ENCODE measurements at regions not wholly inside any gene's neighbourhood (a gene's known extent, or its start where the extent isn't known, plus 50 kb on each side); places are given as distances from the start of the nearest gene placed in this dataset.

- no peak for TF ChIP-seq ZSCAN18 (tag by site-specific recombination; IDR thresholded peaks at IDR 0.05)
- TF ChIP-seq INSM2 (tag by site-specific recombination; IDR thresholded peaks at IDR 0.05) = no peak
- no peak for TF ChIP-seq REST (tag by site-specific recombination; IDR thresholded peaks at IDR 0.05)
- no peak for TF ChIP-seq ZSCAN16 (tag by site-specific recombination; IDR thresholded peaks at IDR 0.05)
- TF ChIP-seq ZNF600 (tag by site-specific recombination; IDR thresholded peaks at IDR 0.05) = no peak
- TF ChIP-seq MYNN (tag by site-specific recombination; IDR thresholded peaks at IDR 0.05; ENCODE audit: borderline replicate concordance) = no peak
- TF ChIP-seq ZBTB20 (tag by site-specific recombination; IDR thresholded peaks at IDR 0.05) = no peak
- no peak for TF ChIP-seq HOXA7 (CRISPR knock-in tag; IDR thresholded peaks at IDR 0.05; ENCODE audit: borderline replicate concordance)
- no peak for TF ChIP-seq YY1 (tag by site-specific recombination; IDR thresholded peaks at IDR 0.05)
These were observed 1308.7 kb downstream of the REEP3 start (continued) for GRCh38 chr10:64829888-64830412.

- ChIA-PET CTCF (interaction anchor here (0.8 kb wide), 1 partner anchor 789 kb away, joined by 3 read pairs; no protein-coding TSS in a partner anchor), POLR2A (no interaction called here)
- no peak for TF ChIP-seq ZNF785 (tag by site-specific recombination; IDR thresholded peaks at IDR 0.05)
- no peak for TF ChIP-seq ZNF416 (tag by site-specific recombination; IDR thresholded peaks at IDR 0.05)
- TF ChIP-seq HOXD13 (CRISPR knock-in tag; IDR thresholded peaks at IDR 0.05; ENCODE audit: borderline replicate concordance) = no peak
- H3K27ac ChIP-seq (ENCODE audit: extremely low read depth, low read depth, low read length) = no peak overlapping the region
- no peak overlapping the region for H3K4me3 ChIP-seq (ENCODE audit: low read depth, low read length)
- H3K4me1 ChIP-seq (ENCODE audit: control insufficient read depth, insufficient read depth, low read length) = no peaks in the 10 kb centered on the region
- no peaks in the 10 kb centered on the region for H3K36me3 ChIP-seq (ENCODE audit: control insufficient read depth in 2 of 2, insufficient read depth in 1 of 2, low read length in 2 of 2)
- no peaks in the 10 kb centered on the region for H3K9me3 ChIP-seq (ENCODE audit: control insufficient read depth, insufficient read depth, low read depth, low read length)
These were observed 1309.7 kb downstream of the REEP3 start for GRCh38 chr10:64830869-64831268.

- ChIA-PET CTCF (no interaction called here), POLR2A (no interaction called here)
- Histone ChIP-seq H3K27ac (ENCODE audit: extremely low read depth, low read depth, low read length) (no peak overlapping the region), H3K4me1 (ENCODE audit: control insufficient read depth, insufficient read depth, low read length) (no peaks in the 10 kb centered on the region), H3K9me3 (ENCODE audit: control insufficient read depth, insufficient read depth, low read depth, low read length) (no peaks in the 10 kb centered on the region), H3K4me3 (ENCODE audit: low read depth, low read length) (no peak overlapping the region), H3K36me3 (ENCODE audit: control insufficient read depth in 2 of 2, insufficient read depth in 1 of 2, low read length in 2 of 2) (no peaks in the 10 kb centered on the region)
- no peak for TF ChIP-seq SP3 (tag by site-specific recombination; IDR thresholded peaks at IDR 0.05)
- TF ChIP-seq MEIS1 (CRISPR knock-in tag; IDR thresholded peaks at IDR 0.05; ENCODE audit: borderline replicate concordance) = no peak
- no peak for TF ChIP-seq ZNF112 (tag by site-specific recombination; IDR thresholded peaks at IDR 0.05)
- TF ChIP-seq ZNF664 (tag by site-specific recombination; IDR thresholded peaks at IDR 0.05) = no peak
- no peak for TF ChIP-seq ZSCAN30 (tag by site-specific recombination; IDR thresholded peaks at IDR 0.05)
- TF ChIP-seq ZIC2 (tag by site-specific recombination; IDR thresholded peaks at IDR 0.05) = no peak
- no peak for TF ChIP-seq ZBTB20 (tag by site-specific recombination; IDR thresholded peaks at IDR 0.05)
- TF ChIP-seq ZFP3 (tag by site-specific recombination; IDR thresholded peaks at IDR 0.05; ENCODE audit: low read depth) = no peak
- TF ChIP-seq ZNF302 (tag by site-specific recombination; IDR thresholded peaks at IDR 0.05; ENCODE audit: low read depth) = no peak
- no peak for TF ChIP-seq ZNF529 (tag by site-specific recombination; IDR thresholded peaks at IDR 0.05; ENCODE audit: insufficient replicate concordance)
- no peak for TF ChIP-seq ZNF24 (tag by site-specific recombination; IDR thresholded peaks at IDR 0.05)
- TF ChIP-seq ZNF394 (tag by site-specific recombination; IDR thresholded peaks at IDR 0.05; ENCODE audit: borderline replicate concordance) = no peak
- TF ChIP-seq HIC1 (tag by site-specific recombination; IDR thresholded peaks at IDR 0.05) = no peak
- no peak for TF ChIP-seq ZNF624 (tag by site-specific recombination; IDR thresholded peaks at IDR 0.05)
- no peak for TF ChIP-seq ZNF155 (tag by site-specific recombination; IDR thresholded peaks at IDR 0.05)
- no peak for TF ChIP-seq ZNF354C (tag by site-specific recombination; IDR thresholded peaks at IDR 0.05; ENCODE audit: borderline replicate concordance, low read depth)
These were observed 1319.1 kb downstream of the REEP3 start for GRCh38 chr10:64840341-64840740.
